Right lobe of liver (tissue), 6 donors: ENCODE measurements at regions not wholly inside any gene's neighbourhood (a gene's known extent, or its start where the extent isn't known, plus 50 kb on each side); places are given as distances from the start of the nearest gene placed in this dataset.

ENCODE experiments used
- ATAC-seq, 4 donors: fragments of 200-7000 bp; cut with Tn5 transposase; one replicate each; pipeline ENCODE4 v1.9.1; 2020; ENCODE audit warnings: mild to moderate bottlenecking in 4 of 4, moderate library complexity in 4 of 4
- DNase-seq, 3 donors: peaks; one replicate each; pipeline ENCODE4 v3.0.0-alpha.2; 2020
- H3K27ac ChIP-seq, 3 donors: fragments of 200-600 bp; one replicate each; pipeline ENCODE4 v1.8.0; 2022
- H3K27me3 ChIP-seq, 2 donors: fragments of 200-600 bp; one replicate each; pipeline ENCODE4 v1.8.0; 2022
- H3K36me3 ChIP-seq, 4 donors: fragments of 200-600 bp; sonication (generic) in 1 of 4; one replicate each; pipeline versions ENCODE4 v1.5.1 to v1.8.0; 2017 to 2022; ENCODE audit warnings: control low read depth in 1 of 4
- H3K4me1 ChIP-seq, 4 donors: fragments of 200-600 bp; sonication (generic) in 1 of 4; one replicate each; pipeline versions ENCODE4 v1.5.1 to v1.8.0; 2017 to 2022; ENCODE audit warnings: control low read depth in 1 of 4
- H3K4me3 ChIP-seq, 3 donors: fragments of 200-600 bp; one replicate each; pipeline ENCODE4 v1.8.0; 2022
- H3K9me3 ChIP-seq, 4 donors: fragments of 200-600 bp; sonication (generic) in 1 of 4; one replicate each; pipeline versions ENCODE4 v1.5.1 to v1.8.0; 2017 to 2022; ENCODE audit warnings: control low read depth in 1 of 4
- CTCF ChIP-seq, 4 donors: fragments of 200-600 bp in 3 of 4; fragments of 450-650 bp in 1 of 4; IDR thresholded peaks; one replicate each; pipeline versions ENCODE4 v1.5.1 to v1.8.0; 2016 to 2022; ENCODE audit warnings: antibody characterized with exemption in 4 of 4, mild to moderate bottlenecking in 2 of 4
- POLR2A ChIP-seq: fragments of 450-650 bp; IDR thresholded peaks from one replicate; pipeline ENCODE4 v1.6.1; 2017; ENCODE audit warnings: antibody characterized with exemption, mild to moderate bottlenecking
- WGBS: methylation state at CpG from one replicate; pipeline ENCODE4 v1.1.6; 2018; ENCODE audit warnings: low coverage, low lambda C conversion rate; ENCODE audit not compliant: insufficient coverage; ENCODE audit errors: missing lambda C conversion rate; 5-methylcytosine and 5-hydroxymethylcytosine counted together
- intact Hi-C, 2 donors: fragments of 100-400 bp; cut with DNase I; formaldehyde crosslinking; loops; one replicate each; pipeline versions ENCODE4 v1.11.2 to v1.14.1; 2022
- donor health status: DM: no; HTN: yes; CAD: no.
- donor health status: DM: no; HTN: no; CAD: no.
- donor health status: DM: no; HTN: no; CAD: no.
- donor health status: DM: no; HTN: yes; CAD: no.
- donor health status: DM: no; HTN: yes; CAD: no.

DNA sequence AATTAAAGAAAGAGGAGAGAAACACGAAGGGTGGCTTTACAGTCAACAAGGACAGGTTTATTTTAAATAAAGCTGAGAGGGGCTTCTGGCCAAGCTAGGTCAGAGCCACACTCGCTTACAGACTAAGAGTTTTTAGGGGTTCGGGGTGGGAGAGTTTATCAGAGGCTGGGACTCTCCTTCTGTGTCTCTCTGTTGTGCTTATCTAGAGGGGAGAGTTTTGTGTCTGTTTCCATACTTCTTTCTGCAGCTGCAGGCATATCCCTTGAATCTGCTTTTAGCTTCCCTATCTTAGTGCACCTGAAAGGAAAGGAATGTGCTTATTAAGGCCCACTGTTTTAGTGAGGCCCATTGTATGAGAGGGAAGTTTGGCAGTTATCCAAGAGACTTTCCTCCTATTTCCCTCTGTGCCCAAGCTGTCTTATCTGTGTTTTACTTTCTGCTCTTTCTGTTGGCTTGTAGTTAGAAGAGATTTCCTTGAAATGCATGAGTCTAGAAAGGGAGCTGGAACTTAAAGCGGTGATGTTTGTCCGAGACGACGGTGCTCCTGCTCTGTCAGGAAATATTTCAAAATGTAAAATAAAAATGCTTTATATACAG lies 275.3 kb downstream of the KCTD12 start:
- intact Hi-C loops: no loop called here
- 62% methylated on average over 7 of the region's 7 CpGs for WGBS
- Histone ChIP-seq H3K4me3 (no peak overlapping the region), H3K4me1 (no peaks in the 10 kb centered on the region), H3K27ac (no peak overlapping the region), H3K9me3 (no peaks in the 10 kb centered on the region), H3K36me3 (no peaks in the 10 kb centered on the region), H3K27me3 (no peaks in the 10 kb centered on the region)
- no peak for DNase-seq
- TF ChIP-seq CTCF (IDR thresholded peaks at IDR 0.05) (no peak), POLR2A (no peak)
- no peak for ATAC-seq

DNA sequence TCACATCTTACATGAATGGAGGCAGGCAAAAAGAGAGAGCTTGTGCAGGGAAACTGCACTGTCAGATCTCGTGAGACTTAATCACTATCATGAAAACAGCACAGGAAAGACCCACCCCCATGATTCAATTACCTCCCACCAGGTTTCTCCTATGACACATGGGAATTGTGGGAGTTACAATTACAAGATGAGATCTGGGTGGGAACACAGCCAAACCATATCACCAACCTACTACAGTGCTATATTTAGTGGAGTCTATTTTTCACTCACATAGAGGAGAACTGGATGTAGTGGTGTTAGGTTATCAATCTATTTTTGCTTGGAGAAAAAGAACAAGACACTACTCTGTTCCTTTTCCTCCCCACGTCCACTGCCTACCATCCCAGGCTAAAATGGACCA lies 276.6 kb downstream of the KCTD12 start:
- no peak overlapping the region for H3K27ac ChIP-seq
- H3K27me3 ChIP-seq: no peaks in the 10 kb centered on the region
- H3K4me3 ChIP-seq: no peak overlapping the region
- H3K4me1 ChIP-seq: no peaks in the 10 kb centered on the region
- WGBS: 24% methylated on average over 2 of the region's 2 CpGs
- no peaks in the 10 kb centered on the region for H3K9me3 ChIP-seq
- ATAC-seq (no peak), DNase-seq (no peak)
- no peak for TF ChIP-seq POLR2A
- no peak for TF ChIP-seq CTCF (IDR thresholded peaks at IDR 0.05)
- intact Hi-C loops: no loop called here
- no peaks in the 10 kb centered on the region for H3K36me3 ChIP-seq

- DNase-seq: no peak
- no peak overlapping the region for H3K27ac ChIP-seq
- no peak for ATAC-seq
- WGBS: 38% methylated on average over 1 of the region's 1 CpG
- H3K9me3 ChIP-seq: no peaks in the 10 kb centered on the region
- H3K27me3 ChIP-seq: no peaks in the 10 kb centered on the region
- no peak overlapping the region for H3K4me3 ChIP-seq
- H3K4me1 ChIP-seq: no peaks in the 10 kb centered on the region
- H3K36me3 ChIP-seq: no peaks in the 10 kb centered on the region
- intact Hi-C loops: no loop called here
- TF ChIP-seq POLR2A (no peak), CTCF (IDR thresholded peaks at IDR 0.05) (no peak)
Measured at GRCh38 chr13:76607866-76608265, 278.3 kb downstream of the KCTD12 start.

GRCh38 chr13:76600081-76600480 lies 286.1 kb downstream of the KCTD12 start:
- H3K36me3 ChIP-seq: no peaks in the 10 kb centered on the region
- H3K4me3 ChIP-seq: no peak overlapping the region
- intact Hi-C loops: no loop called here
- TF ChIP-seq CTCF (IDR thresholded peaks at IDR 0.05) (no peak), POLR2A (no peak)
- ATAC-seq (no peak), DNase-seq (no peak)
- no peaks in the 10 kb centered on the region for H3K4me1 ChIP-seq
- H3K9me3 ChIP-seq: no peaks in the 10 kb centered on the region
- H3K27me3 ChIP-seq: no peaks in the 10 kb centered on the region
- H3K27ac ChIP-seq: no peak overlapping the region

DNA sequence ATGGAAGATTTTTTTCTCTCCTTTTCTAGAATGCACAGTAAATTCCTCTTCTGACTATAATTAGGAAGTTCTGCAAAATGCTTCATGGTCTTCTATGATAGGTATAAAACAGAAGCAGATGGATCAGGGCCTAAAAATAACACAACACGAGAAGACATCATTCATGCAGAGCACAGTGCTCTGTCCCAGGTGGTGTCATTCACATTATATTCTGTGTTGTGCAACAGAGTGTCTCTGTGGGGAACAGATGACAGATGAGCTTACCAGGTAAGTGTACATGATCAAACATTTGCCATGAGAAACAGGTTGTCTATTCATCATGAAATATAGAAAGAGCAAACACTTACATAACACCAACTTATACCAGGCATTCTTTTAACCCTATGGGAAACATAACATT lies 288.3 kb downstream of the KCTD12 start:
- no peaks in the 10 kb centered on the region for H3K4me1 ChIP-seq
- WGBS: 31% methylated on average over 1 of the region's 1 CpG
- no peak overlapping the region for H3K4me3 ChIP-seq
- no peaks in the 10 kb centered on the region for H3K9me3 ChIP-seq
- intact Hi-C loops: no loop called here
- no peaks in the 10 kb centered on the region for H3K36me3 ChIP-seq
- no peak for TF ChIP-seq POLR2A
- no peak for TF ChIP-seq CTCF (IDR thresholded peaks at IDR 0.05)
- no peak for DNase-seq
- no peak overlapping the region for H3K27ac ChIP-seq
- no peaks in the 10 kb centered on the region for H3K27me3 ChIP-seq
- no peak for ATAC-seq
